SU-DHL-6 (cell line): ENCODE measurements at regions not wholly inside any gene's neighbourhood (a gene's known extent, or its start where the extent isn't known, plus 50 kb on each side); places are given as distances from the start of the nearest gene placed in this dataset.

ENCODE experiments used
- H2AFZ ChIP-seq: fragments of 200-600 bp; sonication (generic); 2 replicates; pipeline ENCODE4 v1.6.1; 2014; ENCODE audit warnings: low read depth, mild to moderate bottlenecking, moderate library complexity, mixed read lengths, antibody characterized with exemption, low read length; ENCODE audit not compliant: severe bottlenecking
- H3F3A ChIP-seq: fragments of 200-600 bp; shearing (Covaris generic); 2 replicates; pipeline ENCODE4 v1.6.0; 2016; ENCODE audit warnings: antibody characterized with exemption, mild to moderate bottlenecking; ENCODE audit not compliant: insufficient read depth
- H3K27ac ChIP-seq: fragments of 200-600 bp; sonication (generic); 2 replicates; pipeline ENCODE4 v1.5.1; 2016; ENCODE audit warnings: low read depth, mild to moderate bottlenecking, low read length, moderate library complexity, mixed read lengths
- H3K27me3 ChIP-seq: fragments of 200-600 bp; sonication (generic), shearing (Covaris generic); 2 replicates; pipeline ENCODE4 v1.6.0; 2014; ENCODE audit warnings: mild to moderate bottlenecking, low read length
- H3K36me3 ChIP-seq: fragments of 200-600 bp; sonication (generic); 2 replicates; pipeline ENCODE4 v1.6.1; 2014; ENCODE audit warnings: mild to moderate bottlenecking, low read length, mixed read lengths
- H3K4me2 ChIP-seq: fragments of 300-600, 200-600 bp; shearing (Covaris generic), sonication (generic); 2 replicates; pipeline ENCODE4 v1.6.0; 2014; ENCODE audit warnings: low read length, low read depth, mild to moderate bottlenecking; ENCODE audit not compliant: poor library complexity, severe bottlenecking
- H3K4me3 ChIP-seq: fragments of 200-600 bp; sonication (generic); 2 replicates; pipeline ENCODE4 v1.5.1; 2014; ENCODE audit warnings: antibody characterized with exemption, low read length, mild to moderate bottlenecking, mixed read lengths; ENCODE audit not compliant: insufficient read depth, poor library complexity, severe bottlenecking
- H3K79me2 ChIP-seq: fragments of 200-600 bp; sonication (generic); 2 replicates; pipeline ENCODE4 v1.6.1; 2014; ENCODE audit warnings: mild to moderate bottlenecking, low read length, moderate library complexity; ENCODE audit not compliant: insufficient read depth
- H3K9ac ChIP-seq: fragments of 200-600 bp; sonication (generic); 2 replicates; pipeline ENCODE4 v1.7.0; 2014; ENCODE audit warnings: mild to moderate bottlenecking, low read length
- H3K9me2 ChIP-seq: fragments of 200-600 bp; sonication (generic); replicated peaks from 2 replicates; pipeline ENCODE4 v1.6.1; 2014; ENCODE audit warnings: low read length; ENCODE audit not compliant: insufficient read depth
- H3K9me3 ChIP-seq: fragments of 200-600 bp; sonication (generic); 2 replicates; pipeline ENCODE4 v1.6.1; 2014; ENCODE audit warnings: low read length, mixed read lengths; ENCODE audit not compliant: insufficient read depth
- H4K20me1 ChIP-seq: fragments of 200-600 bp; sonication (generic); 2 replicates; pipeline ENCODE4 v1.6.1; 2014; ENCODE audit warnings: low read depth, mild to moderate bottlenecking, antibody characterized with exemption, low read length, moderate library complexity, mixed read lengths
- EZH2phosphoT487 ChIP-seq: fragments of 200-600 bp; sonication (generic), shearing (Covaris generic); conservative IDR thresholded peaks from 2 replicates; pipeline ENCODE4 v1.6.1; 2018; ENCODE audit warnings: mild to moderate bottlenecking, antibody characterized with exemption, low read length, moderate library complexity, mixed read lengths
- TF ChIP-seq, protein P1 (sequence below): fragments of 200-600 bp; sonication (generic); IDR thresholded peaks from one replicate; pipeline ENCODE4 v1.5.1; 2017; ENCODE audit warnings: antibody characterized with exemption, mild to moderate bottlenecking, low read length, moderate library complexity; ENCODE audit not compliant: insufficient read depth, poor library complexity, severe bottlenecking

DNA sequence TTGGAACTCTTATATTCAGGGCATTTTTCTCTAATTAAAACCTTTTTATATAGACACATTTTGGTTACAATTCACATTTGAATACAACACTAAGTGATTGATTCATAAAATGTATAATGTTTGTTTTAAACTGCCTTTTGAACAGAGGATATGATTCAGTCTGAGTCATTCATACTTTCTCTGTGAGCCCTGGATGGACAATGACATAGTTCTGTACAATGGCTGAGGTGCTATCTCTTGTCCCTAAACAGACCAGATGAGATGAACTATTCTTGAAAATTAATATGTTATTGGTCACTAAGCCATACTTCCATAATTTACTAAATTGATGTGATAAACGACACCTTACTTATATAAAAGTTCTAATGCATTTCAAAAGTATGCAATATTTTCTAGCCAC lies 199.7 kb upstream of the ATXN7L3B start:
- no peak overlapping the region for H3K9ac ChIP-seq
- TF ChIP-seq, protein P1, sequence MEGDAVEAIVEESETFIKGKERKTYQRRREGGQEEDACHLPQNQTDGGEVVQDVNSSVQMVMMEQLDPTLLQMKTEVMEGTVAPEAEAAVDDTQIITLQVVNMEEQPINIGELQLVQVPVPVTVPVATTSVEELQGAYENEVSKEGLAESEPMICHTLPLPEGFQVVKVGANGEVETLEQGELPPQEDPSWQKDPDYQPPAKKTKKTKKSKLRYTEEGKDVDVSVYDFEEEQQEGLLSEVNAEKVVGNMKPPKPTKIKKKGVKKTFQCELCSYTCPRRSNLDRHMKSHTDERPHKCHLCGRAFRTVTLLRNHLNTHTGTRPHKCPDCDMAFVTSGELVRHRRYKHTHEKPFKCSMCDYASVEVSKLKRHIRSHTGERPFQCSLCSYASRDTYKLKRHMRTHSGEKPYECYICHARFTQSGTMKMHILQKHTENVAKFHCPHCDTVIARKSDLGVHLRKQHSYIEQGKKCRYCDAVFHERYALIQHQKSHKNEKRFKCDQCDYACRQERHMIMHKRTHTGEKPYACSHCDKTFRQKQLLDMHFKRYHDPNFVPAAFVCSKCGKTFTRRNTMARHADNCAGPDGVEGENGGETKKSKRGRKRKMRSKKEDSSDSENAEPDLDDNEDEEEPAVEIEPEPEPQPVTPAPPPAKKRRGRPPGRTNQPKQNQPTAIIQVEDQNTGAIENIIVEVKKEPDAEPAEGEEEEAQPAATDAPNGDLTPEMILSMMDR, result no peak
- no peak for TF ChIP-seq EZH2phosphoT487
- no peaks in the 10 kb centered on the region for H3K9me2 ChIP-seq
- no peak overlapping the region for H3K4me2 ChIP-seq
- no peaks in the 10 kb centered on the region for H3K36me3 ChIP-seq
- H3K9me3 ChIP-seq, result no peaks in the 10 kb centered on the region
- no peaks in the 10 kb centered on the region for H3F3A ChIP-seq
- H2AFZ ChIP-seq, result no peak overlapping the region
- no peaks in the 10 kb centered on the region for H4K20me1 ChIP-seq
- no peak overlapping the region for H3K4me3 ChIP-seq
- no peak overlapping the region for H3K27ac ChIP-seq
- H3K27me3 ChIP-seq, result no peaks in the 10 kb centered on the region
- H3K79me2 ChIP-seq, result no peaks in the 10 kb centered on the region

DNA sequence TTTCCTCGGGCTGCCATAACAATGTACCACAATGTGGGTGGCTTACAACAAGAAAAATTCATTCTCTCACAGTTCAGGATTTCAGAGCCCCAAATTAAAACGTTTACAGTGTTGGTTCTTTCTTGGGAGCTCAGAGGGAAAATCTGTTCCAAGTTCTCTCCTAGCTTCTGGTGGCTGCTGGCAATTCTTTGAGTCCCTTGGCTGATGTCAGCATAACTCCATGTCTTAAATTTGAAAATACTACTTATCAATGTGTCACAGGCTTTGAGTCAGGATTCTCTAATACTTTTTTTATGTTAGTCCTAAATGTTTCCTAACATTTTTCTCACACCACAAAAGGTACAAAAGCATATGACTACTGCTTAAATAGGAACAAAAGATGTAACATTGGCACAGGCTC lies 198.4 kb upstream of the ATXN7L3B start:
- no peak overlapping the region for H3K4me2 ChIP-seq
- no peak overlapping the region for H2AFZ ChIP-seq
- H4K20me1 ChIP-seq, result no peaks in the 10 kb centered on the region
- no peak for TF ChIP-seq EZH2phosphoT487
- TF ChIP-seq, protein P1, result no peak
- H3K4me3 ChIP-seq, result no peak overlapping the region
- no peaks in the 10 kb centered on the region for H3K79me2 ChIP-seq
- H3K27me3 ChIP-seq, result no peaks in the 10 kb centered on the region
- H3K27ac ChIP-seq, result no peak overlapping the region
- H3K9me3 ChIP-seq, result no peaks in the 10 kb centered on the region
- no peaks in the 10 kb centered on the region for H3K9me2 ChIP-seq
- H3K36me3 ChIP-seq, result no peaks in the 10 kb centered on the region
- no peak overlapping the region for H3K9ac ChIP-seq
- H3F3A ChIP-seq, result no peaks in the 10 kb centered on the region

DNA sequence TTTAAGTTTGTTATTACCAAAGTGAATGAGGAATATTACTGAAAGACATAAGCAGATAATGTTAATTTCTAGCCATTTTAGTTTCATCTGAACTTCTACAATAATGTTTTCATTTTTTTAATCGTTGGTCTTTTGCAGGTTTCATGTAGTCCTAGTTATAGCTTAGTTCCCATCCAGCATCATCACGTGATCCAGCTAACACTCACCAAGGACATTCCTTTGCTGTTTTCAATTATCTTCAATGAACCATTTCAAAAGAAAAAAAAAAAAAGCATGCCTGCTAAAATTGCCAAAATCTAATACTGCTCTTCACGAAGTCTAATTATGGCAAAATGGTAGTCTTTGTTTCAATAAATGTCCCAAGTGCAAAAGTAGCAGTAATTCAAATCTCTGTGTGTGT lies 187.7 kb upstream of the ATXN7L3B start:
- H4K20me1 ChIP-seq, result no peaks in the 10 kb centered on the region
- TF ChIP-seq EZH2phosphoT487, result no peak
- TF ChIP-seq, protein P1, result no peak
- H3K4me3 ChIP-seq, result no peak overlapping the region
- H3K27ac ChIP-seq, result no peak overlapping the region
- H3F3A ChIP-seq, result no peaks in the 10 kb centered on the region
- no peak overlapping the region for H2AFZ ChIP-seq
- no peaks in the 10 kb centered on the region for H3K36me3 ChIP-seq
- no peak overlapping the region for H3K4me2 ChIP-seq
- no peaks in the 10 kb centered on the region for H3K27me3 ChIP-seq
- H3K9me2 ChIP-seq, result no peaks in the 10 kb centered on the region
- no peaks in the 10 kb centered on the region for H3K79me2 ChIP-seq
- no peak overlapping the region for H3K9ac ChIP-seq
- no peaks in the 10 kb centered on the region for H3K9me3 ChIP-seq
